ENCODE measurements at regions not wholly inside any gene's neighbourhood (a gene's known extent, or its start where the extent isn't known, plus 50 kb on each side); places are given as distances from the start of the nearest gene placed in this dataset.
A peak's percentile ranks its signal among the peaks of the same experiment; 100 is the strongest.

GRCh38 chr15:95840004-95840403 is 490.5 kb upstream of the NR2F2 start:
- no peak for TF ChIP-seq CTCF (IDR thresholded peaks at IDR 0.05)

- TF ChIP-seq CTCF (IDR thresholded peaks at IDR 0.05), result no peak
Observed at GRCh38 chr15:95840855-95841254, 489.6 kb upstream of the NR2F2 start.

- no peak for TF ChIP-seq CTCF (IDR thresholded peaks at IDR 0.05)
Observed at GRCh38 chr15:95842576-95842975, 487.9 kb upstream of the NR2F2 start.

GRCh38 chr15:95843241-95843910 is 487.1 kb upstream of the NR2F2 start:
- no peak for TF ChIP-seq CTCF (IDR thresholded peaks at IDR 0.05)

- no peak for TF ChIP-seq CTCF (IDR thresholded peaks at IDR 0.05)
Observed at GRCh38 chr15:95845862-95846515, 484.5 kb upstream of the NR2F2 start.

GRCh38 chr15:95848126-95848525 is 482.4 kb upstream of the NR2F2 start:
- no peak for TF ChIP-seq CTCF (IDR thresholded peaks at IDR 0.05)

GRCh38 chr15:95850837-95851236 is 479.7 kb upstream of the NR2F2 start:
- peak; percentile 70; the same call in 1 of the 2 replicates for TF ChIP-seq CTCF (IDR thresholded peaks at IDR 0.05)
